Ovary (tissue), 3 donors: ENCODE measurements at regions not wholly inside any gene's neighbourhood (a gene's known extent, or its start where the extent isn't known, plus 50 kb on each side); places are given as distances from the start of the nearest gene placed in this dataset.

ENCODE experiments used
- CTCF ChIP-seq, 3 donors: fragments of 450-650 bp in 2 of 3; fragments of 200-600 bp in 1 of 3; IDR thresholded peaks; one replicate each; pipeline versions ENCODE4 v1.5.1 to v1.8.0; 2016 to 2022; ENCODE audit warnings: antibody characterized with exemption in 3 of 3, mild to moderate bottlenecking in 1 of 3
- EP300 ChIP-seq: sonication (generic); formaldehyde crosslinking; IDR thresholded peaks from one replicate; pipeline ENCODE4 v1.6.1; 2017; ENCODE audit warnings: antibody characterized with exemption
- POLR2A ChIP-seq: fragments of 450-650 bp; IDR thresholded peaks from one replicate; pipeline ENCODE4 v1.6.1; 2017; ENCODE audit warnings: antibody characterized with exemption, mild to moderate bottlenecking, moderate library complexity
- donor health status: DM: no; HTN: no; CAD: no.

- TF ChIP-seq POLR2A: no peak
- no peak for TF ChIP-seq CTCF (IDR thresholded peaks at IDR 0.05)
- TF ChIP-seq EP300: no peak
These were observed 1482.6 kb downstream of the FAM133A start for GRCh38 chrX:95156566-95156965.
